H9 (cell line): ENCODE measurements at regions not wholly inside any gene's neighbourhood (a gene's known extent, or its start where the extent isn't known, plus 50 kb on each side); places are given as distances from the start of the nearest gene placed in this dataset.

Source experiments
- DNase-seq: peaks from one replicate; pipeline ENCODE4 v3.0.0-alpha.2; 2017
- H2AFZ ChIP-seq: one replicate; pipeline ENCODE4 v1.6.1; 2013; ENCODE audit warnings: mild to moderate bottlenecking, low read length, control low read depth, moderate library complexity
- H2AK5ac ChIP-seq: 2 replicates; pipeline ENCODE4 v1.6.1; 2013; ENCODE audit warnings: low read length, control low read depth, mixed read lengths; ENCODE audit not compliant: insufficient read length
- H2BK120ac ChIP-seq: one replicate; pipeline ENCODE4 v1.6.1; 2013; ENCODE audit warnings: low read depth, mild to moderate bottlenecking, low read length, control low read depth, inconsistent platforms; ENCODE audit not compliant: poor library complexity, severe bottlenecking
- H2BK12ac ChIP-seq: 2 replicates; pipeline ENCODE4 v1.6.1; 2013; ENCODE audit warnings: low read length, control low read depth, mixed read lengths, low read depth; ENCODE audit not compliant: insufficient read length
- H2BK15ac ChIP-seq: 2 replicates; pipeline ENCODE4 v1.6.1; 2013; ENCODE audit warnings: low read depth, low read length, control low read depth
- H2BK20ac ChIP-seq: one replicate; pipeline ENCODE4 v1.6.1; 2013; ENCODE audit warnings: low read depth, mild to moderate bottlenecking, low read length, control low read depth, inconsistent platforms; ENCODE audit not compliant: poor library complexity, severe bottlenecking
- H2BK5ac ChIP-seq: 2 replicates; pipeline ENCODE4 v1.6.1; 2013; ENCODE audit warnings: low read length, control low read depth, mixed read lengths; ENCODE audit not compliant: insufficient read length
- H3K14ac ChIP-seq: 2 replicates; pipeline ENCODE4 v1.6.1; 2013; ENCODE audit warnings: low read length, control low read depth; ENCODE audit not compliant: insufficient read depth
- H3K18ac ChIP-seq: 2 replicates; pipeline ENCODE4 v1.6.1; 2013; ENCODE audit warnings: low read depth, mild to moderate bottlenecking, mixed read lengths, low read length, control low read depth; ENCODE audit not compliant: insufficient read length
- H3K23ac ChIP-seq: 2 replicates; pipeline ENCODE4 v1.6.1; 2013; ENCODE audit warnings: low read length, control low read depth, mixed read lengths, low read depth; ENCODE audit not compliant: insufficient read length
- H3K23me2 ChIP-seq: 2 replicates; pipeline ENCODE4 v1.6.1; 2013; ENCODE audit warnings: low read depth, mild to moderate bottlenecking, mixed read lengths, low read length, control low read depth; ENCODE audit not compliant: insufficient read length, poor library complexity, severe bottlenecking
- H3K27ac ChIP-seq: 2 replicates; pipeline ENCODE4 v1.5.1; 2013; ENCODE audit warnings: low read length, control low read depth, mixed read lengths, low read depth; ENCODE audit not compliant: insufficient read length
- H3K27me3 ChIP-seq: 2 replicates; pipeline ENCODE4 v1.6.1; 2013; ENCODE audit warnings: low read length, control low read depth, inconsistent platforms; ENCODE audit not compliant: insufficient read depth
- H3K4ac ChIP-seq: 2 replicates; pipeline ENCODE4 v1.6.1; 2013; ENCODE audit warnings: low read depth, mild to moderate bottlenecking, control low read depth, inconsistent platforms, low read length, moderate library complexity
- H3K4me1 ChIP-seq: 2 replicates; pipeline ENCODE4 v1.6.1; 2013; ENCODE audit warnings: low read length, control low read depth, inconsistent platforms; ENCODE audit not compliant: insufficient read depth
- H3K4me2 ChIP-seq: 2 replicates; pipeline ENCODE4 v1.6.1; 2013; ENCODE audit warnings: low read length, control low read depth, mixed read lengths; ENCODE audit not compliant: insufficient read length, insufficient read depth
- H3K56ac ChIP-seq: 2 replicates; pipeline ENCODE4 v1.6.1; 2013; ENCODE audit warnings: low read depth, mild to moderate bottlenecking, mixed read lengths, low read length, control low read depth; ENCODE audit not compliant: insufficient read length
- H3K79me1 ChIP-seq: 2 replicates; pipeline ENCODE4 v1.6.1; 2013; ENCODE audit warnings: low read depth, mild to moderate bottlenecking, moderate library complexity, low read length, control low read depth, inconsistent platforms; ENCODE audit not compliant: insufficient read depth, poor library complexity, severe bottlenecking
- H3K79me2 ChIP-seq: 2 replicates; pipeline ENCODE4 v1.6.1; 2013; ENCODE audit warnings: low read length, control low read depth, inconsistent platforms; ENCODE audit not compliant: insufficient read depth
- H3K9ac ChIP-seq: 2 replicates; pipeline ENCODE4 v1.6.1; 2013; ENCODE audit warnings: low read length, control low read depth, mixed read lengths; ENCODE audit not compliant: insufficient read length; ENCODE audit errors: extremely low read depth
- H3K9me3 ChIP-seq: one replicate; pipeline ENCODE4 v1.6.1; 2013; ENCODE audit warnings: low read depth, low read length, inconsistent platforms; ENCODE audit not compliant: control insufficient read depth
- H3T11ph ChIP-seq: one replicate; pipeline ENCODE4 v1.6.1; 2013; ENCODE audit warnings: mild to moderate bottlenecking, low read length, control low read depth, inconsistent platforms
- H4K20me1 ChIP-seq: one replicate; pipeline ENCODE4 v1.6.1; 2013; ENCODE audit not compliant: control insufficient read depth, insufficient read length, insufficient read depth
- H4K5ac ChIP-seq: 2 replicates; pipeline ENCODE4 v1.6.1; 2013; ENCODE audit warnings: low read depth, mild to moderate bottlenecking, mixed read lengths, low read length, control low read depth; ENCODE audit not compliant: insufficient read length
- H4K8ac ChIP-seq: replicated peaks from 2 replicates; pipeline ENCODE4 v1.6.1; 2013; ENCODE audit warnings: low read length, control low read depth, mixed read lengths, low read depth; ENCODE audit not compliant: insufficient read length
- H4K91ac ChIP-seq: 2 replicates; pipeline ENCODE4 v1.6.1; 2013; ENCODE audit warnings: low read depth, mild to moderate bottlenecking, moderate library complexity, mixed read lengths, low read length, control low read depth; ENCODE audit not compliant: insufficient read length
- H3K27ac Mint-ChIP-seq, 3 experiments: 2 replicates in 2 of 3; 3 replicates in 1 of 3; pipeline ENCODE4 v1.8.0; 2020 to 2021; ENCODE audit warnings: mixed read lengths in 3 of 3, mild to moderate bottlenecking in 1 of 3, moderate library complexity in 1 of 3
- H3K27me3 Mint-ChIP-seq: 2 replicates; pipeline ENCODE4 v1.8.0; 2021; ENCODE audit warnings: low read depth, mild to moderate bottlenecking, moderate library complexity, mixed read lengths
- H3K36me3 Mint-ChIP-seq, 3 experiments: 2 replicates in 2 of 3; 3 replicates in 1 of 3; pipeline ENCODE4 v1.8.0; 2020 to 2021; ENCODE audit warnings: low read depth in 3 of 3, mixed read lengths in 3 of 3; ENCODE audit not compliant: insufficient read depth in 1 of 3
- H3K4me1 Mint-ChIP-seq, 2 experiments: 2 replicates each; pipeline ENCODE4 v1.8.0; 2020; ENCODE audit warnings: mixed read lengths in 2 of 2
- H3K4me3 Mint-ChIP-seq, 2 experiments: 2 replicates in 1 of 2; 3 replicates in 1 of 2; pipeline ENCODE4 v1.8.0; 2020 to 2021; ENCODE audit warnings: mild to moderate bottlenecking in 2 of 2, mixed read lengths in 2 of 2, moderate library complexity in 1 of 2
- H3K9me3 Mint-ChIP-seq, 2 experiments: 2 replicates in 1 of 2; 3 replicates in 1 of 2; pipeline ENCODE4 v1.8.0; 2020; ENCODE audit warnings: mild to moderate bottlenecking in 2 of 2, mixed read lengths in 2 of 2, moderate library complexity in 1 of 2
- WGBS: extraction: QIAGEN DNeasy Blood & Tissue Kit; methylation state at CpG from one replicate; pipeline ENCODE4 v1.1.7; 2013; ENCODE audit warnings: missing lambda C conversion rate, low lambda C conversion rate, mixed read lengths; ENCODE audit not compliant: insufficient read length; ENCODE audit errors: extremely low coverage; 5-methylcytosine and 5-hydroxymethylcytosine counted together
- TF ChIP-seq, protein P1 (sequence below): fragments of 200-600 bp; sonication (generic); conservative IDR thresholded peaks from 3 replicates; pipeline ENCODE4 v1.8.0; 2021; ENCODE audit warnings: antibody characterized with exemption, mild to moderate bottlenecking

DNA sequence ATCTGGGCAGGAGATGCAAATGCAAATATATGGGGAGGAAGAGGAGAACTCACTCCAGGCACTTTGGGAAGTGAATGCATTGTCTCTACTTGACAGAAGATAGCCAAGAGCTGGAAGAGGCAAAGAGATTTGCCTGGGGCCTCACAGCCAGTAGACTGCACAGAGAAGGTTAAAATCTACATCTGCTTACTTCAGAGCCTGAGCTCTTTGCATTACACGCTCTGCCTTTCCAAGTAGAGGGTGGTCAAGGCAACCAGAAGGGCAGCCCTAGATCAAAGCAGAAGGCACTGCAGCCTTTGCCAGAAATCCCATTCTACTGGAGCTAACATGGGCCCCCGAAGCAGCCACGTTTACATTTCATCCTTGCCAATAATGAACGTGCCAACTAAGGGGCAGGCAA is 407.2 kb upstream of the CCL2 start:
- no peak overlapping the region for H3K14ac ChIP-seq
- no peak overlapping the region for H3K4me3 Mint-ChIP-seq
- no peaks in the 10 kb centered on the region for H3K23me2 ChIP-seq
- H3K4me1 Mint-ChIP-seq: peaks cover 4% of the 10 kb centered on the region in 2 experiments; a peak in 1 of 4 replicates
- no CpG with 5 or more reads among the region's 4 CpGs for WGBS
- H3K79me1 ChIP-seq: no peaks in the 10 kb centered on the region
- peaks cover 0 to 2% of the 10 kb centered on the region in 2 experiments; a peak in 1 of 5 replicates for H3K9me3 Mint-ChIP-seq
- no peak overlapping the region for H3K4me2 ChIP-seq
- H3K27ac Mint-ChIP-seq: no peak overlapping the region
- H3K4me1 ChIP-seq: no peaks in the 10 kb centered on the region
- H4K8ac ChIP-seq: no peak overlapping the region
- H3K9me3 ChIP-seq: no peaks in the 10 kb centered on the region
- no peak overlapping the region for H3T11ph ChIP-seq
- TF ChIP-seq, protein P1, sequence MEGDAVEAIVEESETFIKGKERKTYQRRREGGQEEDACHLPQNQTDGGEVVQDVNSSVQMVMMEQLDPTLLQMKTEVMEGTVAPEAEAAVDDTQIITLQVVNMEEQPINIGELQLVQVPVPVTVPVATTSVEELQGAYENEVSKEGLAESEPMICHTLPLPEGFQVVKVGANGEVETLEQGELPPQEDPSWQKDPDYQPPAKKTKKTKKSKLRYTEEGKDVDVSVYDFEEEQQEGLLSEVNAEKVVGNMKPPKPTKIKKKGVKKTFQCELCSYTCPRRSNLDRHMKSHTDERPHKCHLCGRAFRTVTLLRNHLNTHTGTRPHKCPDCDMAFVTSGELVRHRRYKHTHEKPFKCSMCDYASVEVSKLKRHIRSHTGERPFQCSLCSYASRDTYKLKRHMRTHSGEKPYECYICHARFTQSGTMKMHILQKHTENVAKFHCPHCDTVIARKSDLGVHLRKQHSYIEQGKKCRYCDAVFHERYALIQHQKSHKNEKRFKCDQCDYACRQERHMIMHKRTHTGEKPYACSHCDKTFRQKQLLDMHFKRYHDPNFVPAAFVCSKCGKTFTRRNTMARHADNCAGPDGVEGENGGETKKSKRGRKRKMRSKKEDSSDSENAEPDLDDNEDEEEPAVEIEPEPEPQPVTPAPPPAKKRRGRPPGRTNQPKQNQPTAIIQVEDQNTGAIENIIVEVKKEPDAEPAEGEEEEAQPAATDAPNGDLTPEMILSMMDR: no peak
- H3K4ac ChIP-seq: no peak overlapping the region
- no peak overlapping the region for H2AK5ac ChIP-seq
- H2BK5ac ChIP-seq: no peak overlapping the region
- no peak overlapping the region for H3K56ac ChIP-seq
- H2BK15ac ChIP-seq: no peak overlapping the region
- peaks cover 2% of the 10 kb centered on the region for H3K27me3 Mint-ChIP-seq
- H3K18ac ChIP-seq: no peak overlapping the region
- no peak overlapping the region for H2AFZ ChIP-seq
- H2BK120ac ChIP-seq: no peak overlapping the region
- H3K27me3 ChIP-seq: peaks cover 2% of the 10 kb centered on the region; the same call in 1 of the 2 replicates
- DNase-seq: no peak
- H3K79me2 ChIP-seq: no peaks in the 10 kb centered on the region
- no peak overlapping the region for H4K5ac ChIP-seq
- H3K9ac ChIP-seq: no peak overlapping the region
- no peaks in the 10 kb centered on the region for H3K36me3 Mint-ChIP-seq
- H3K23ac ChIP-seq: no peak overlapping the region
- no peak overlapping the region for H2BK12ac ChIP-seq
- no peak overlapping the region for H4K91ac ChIP-seq
- H4K20me1 ChIP-seq: no peaks in the 10 kb centered on the region
- no peak overlapping the region for H3K27ac ChIP-seq
- H2BK20ac ChIP-seq: no peak overlapping the region
